Endothelial cell of umbilical vein (primary cell): ENCODE measurements at regions not wholly inside any gene's neighbourhood (a gene's known extent, or its start where the extent isn't known, plus 50 kb on each side); places are given as distances from the start of the nearest gene placed in this dataset.

Experiments used
- BruUV-seq: library from RNA; stranded (reverse); fragments of 400-500 nt; replicated peaks from 2 replicates; lab custom pipeline; 2021; lab: Mats Ljungman, UMichigan
- CTCF ChIA-PET: fragments of 300-600, 350-600 bp; sonication (Branson Sonifier 250); formaldehyde crosslinking; loops from one replicate; lab custom pipeline; 2021; ENCODE audit warnings: antibody characterized with exemption, inconsistent platforms; lab: Charles Lee
- POLR2A ChIA-PET: fragments of 300-600, 350-600 bp; sonication (Branson Sonifier 250); formaldehyde crosslinking; loops from one replicate; lab custom pipeline; 2021; ENCODE audit warnings: antibody characterized with exemption, inconsistent platforms; lab: Charles Lee
- DNase-seq: peaks from one replicate; pipeline ENCODE4 v3.0.0-alpha.2; 2011; ENCODE audit warnings: low read depth, low spot score
- FAIRE-seq: peaks from 2 replicates; lab custom pipeline; 2011; peaks lifted over from hg19 to GRCh38; lab: Jason Lieb, UNC
- H2AFZ ChIP-seq: 2 replicates; pipeline ENCODE4 v1.6.0; 2012; ENCODE audit warnings: low read depth, low read length, control low read depth, inconsistent platforms
- H3K27ac ChIP-seq: 2 replicates; pipeline ENCODE4 v1.5.1; 2011; ENCODE audit warnings: low read depth, mild to moderate bottlenecking, control low read depth, low read length, moderate library complexity; ENCODE audit not compliant: insufficient read depth
- H3K27me3 ChIP-seq, 2 experiments: 2 replicates each; pipeline versions ENCODE4 v1.6.0 to v1.6.1; 2011; ENCODE audit warnings: low read length in 2 of 2, mixed read lengths in 1 of 2; ENCODE audit not compliant: control insufficient read depth in 2 of 2, insufficient read depth in 2 of 2
- H3K36me3 ChIP-seq, 2 experiments: 2 replicates in 1 of 2; 3 replicates in 1 of 2; pipeline ENCODE4 v1.5.1; 2011; ENCODE audit warnings: low read length in 2 of 2, mild to moderate bottlenecking in 1 of 2, moderate library complexity in 1 of 2; ENCODE audit not compliant: control insufficient read depth in 2 of 2, insufficient read depth in 2 of 2; ENCODE audit errors: extremely low read depth in 1 of 2
- H3K4me1 ChIP-seq: 3 replicates; pipeline ENCODE4 v1.5.1; 2011; ENCODE audit warnings: mild to moderate bottlenecking, low read length; ENCODE audit not compliant: control insufficient read depth, insufficient read depth; ENCODE audit errors: extremely low read depth
- H3K4me2 ChIP-seq: 2 replicates; pipeline ENCODE4 v1.6.1; 2011; ENCODE audit warnings: low read length, control low read depth, mixed read lengths; ENCODE audit not compliant: insufficient read depth
- H3K4me3 ChIP-seq, 3 experiments: fragments of 200-600 bp in 1 of 3; sonication (generic), shearing (Covaris generic) in 1 of 3; replicated peaks in 1 of 3; 2 replicates each; pipeline ENCODE4 v1.5.1; 2011 to 2016; ENCODE audit warnings: control low read depth in 3 of 3, low read length in 3 of 3, mild to moderate bottlenecking in 2 of 3, inconsistent platforms in 1 of 3, low read depth in 1 of 3, moderate library complexity in 1 of 3; ENCODE audit not compliant: insufficient read depth in 1 of 3
- H3K79me2 ChIP-seq: 2 replicates; pipeline ENCODE4 v1.6.0; 2012; ENCODE audit warnings: low read length, inconsistent platforms; ENCODE audit not compliant: control insufficient read depth, insufficient read depth
- H3K9ac ChIP-seq: replicated peaks from 2 replicates; pipeline ENCODE3; 2011; ENCODE audit warnings: low read length, control low read depth; ENCODE audit not compliant: insufficient read depth; ENCODE audit errors: extremely low read depth
- H3K9me1 ChIP-seq: replicated peaks from 3 replicates; pipeline ENCODE4 v1.6.0; 2011; ENCODE audit warnings: mild to moderate bottlenecking, low read length; ENCODE audit not compliant: control insufficient read depth, insufficient read depth; ENCODE audit errors: extremely low read depth
- H3K9me3 ChIP-seq: replicated peaks from 2 replicates; pipeline ENCODE4 v1.5.1; 2012; ENCODE audit warnings: low read length, inconsistent platforms; ENCODE audit not compliant: control insufficient read depth, insufficient read depth
- H4K20me1 ChIP-seq: replicated peaks from 2 replicates; pipeline ENCODE3; 2011; ENCODE audit warnings: mild to moderate bottlenecking, low read length; ENCODE audit not compliant: control insufficient read depth, insufficient read depth; ENCODE audit errors: extremely low read depth
- EZH2 ChIP-seq: IDR thresholded peaks from 2 replicates; pipeline ENCODE4 v1.6.1; 2012; ENCODE audit warnings: borderline replicate concordance, low read depth, mild to moderate bottlenecking, moderate library complexity, low read length, inconsistent platforms; ENCODE audit not compliant: severe bottlenecking
- FOS ChIP-seq: IDR thresholded peaks from 2 replicates; pipeline ENCODE4 v1.6.1; 2011; ENCODE audit warnings: mild to moderate bottlenecking, low read length, moderate library complexity, borderline replicate concordance; ENCODE audit not compliant: insufficient read depth
- GATA2 ChIP-seq: IDR thresholded peaks from 2 replicates; pipeline ENCODE4 v1.7.0; 2011; ENCODE audit warnings: low read depth, mild to moderate bottlenecking, moderate library complexity, mixed read lengths, low read length; ENCODE audit not compliant: insufficient read length, insufficient read depth
- JUN ChIP-seq: IDR thresholded peaks from 2 replicates; pipeline ENCODE4 v1.6.1; 2011; ENCODE audit warnings: borderline replicate concordance, low read depth; ENCODE audit not compliant: insufficient read length, insufficient read depth
- MAX ChIP-seq: IDR thresholded peaks from 2 replicates; pipeline ENCODE4 v1.6.1; 2011; ENCODE audit not compliant: insufficient read depth, insufficient read length
- MYC ChIP-seq: IDR thresholded peaks from one replicate; pipeline ENCODE4 v1.6.1; 2011; ENCODE audit warnings: mild to moderate bottlenecking, low read depth, low read length
- POLR2A ChIP-seq: IDR thresholded peaks from 2 replicates; pipeline ENCODE4 v1.6.1; 2012; ENCODE audit warnings: low read depth, mild to moderate bottlenecking, control low read depth, low read length
- POLR2AphosphoS5 ChIP-seq: IDR thresholded peaks from 2 replicates; pipeline ENCODE4 v1.6.1; 2012; ENCODE audit warnings: low read depth, mild to moderate bottlenecking, control low read depth, low read length, moderate library complexity; ENCODE audit not compliant: insufficient read depth
- dilution Hi-C: fragments of 300-500 bp; cut with MboI; formaldehyde crosslinking; loops from one replicate; pipeline ENCODE4 v1.15.0; 2019; ENCODE audit warnings: low sequenced_read_pairs; ENCODE audit not compliant: extremely low pct_ligation_motif_present
- intact Hi-C: fragments of 100-400 bp; cut with micrococcal nuclease; formaldehyde crosslinking; loops from one replicate; pipeline ENCODE4 v1.10.0; 2022
- TF ChIP-seq, protein P1 (sequence below), 2 donors: IDR thresholded peaks; 1 replicate in 1 of 2; 2 replicates in 1 of 2; pipeline ENCODE4 v1.5.1; 2011; ENCODE audit warnings: low read length in 2 of 2, mild to moderate bottlenecking in 2 of 2, moderate library complexity in 2 of 2, control low read depth in 1 of 2, inconsistent platforms in 1 of 2, low read depth in 1 of 2; ENCODE audit not compliant: insufficient read depth in 1 of 2; ENCODE audit errors: extremely low read depth in 1 of 2

DNA sequence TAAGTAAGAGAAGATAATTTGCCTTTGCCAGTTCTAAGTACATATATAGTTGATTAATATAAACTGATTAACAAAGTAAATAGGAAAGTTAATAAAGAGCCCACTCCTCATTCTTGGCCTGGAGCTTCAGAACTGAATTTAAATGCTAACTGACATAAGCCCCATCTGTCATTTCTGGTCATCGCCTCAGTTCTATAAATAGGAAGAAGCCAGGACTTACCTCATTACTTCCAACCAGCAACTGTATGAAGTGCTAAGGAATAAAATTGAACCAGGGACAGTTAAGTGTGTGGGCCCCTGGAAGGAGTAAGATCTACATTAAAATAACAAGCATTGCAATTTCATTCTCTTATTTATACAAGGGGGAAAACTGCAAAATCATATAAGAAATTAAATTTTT, 52.0 kb upstream of the PDLIM5 start:
- Histone ChIP-seq H3K4me2 (no peak overlapping the region), H3K27me3 (no peaks in the 10 kb centered on the region), H2AFZ (no peak overlapping the region), H3K36me3 (no peaks in the 10 kb centered on the region), H3K4me3 (no peak overlapping the region), H4K20me1 (no peaks in the 10 kb centered on the region), H3K9me3 (no peaks in the 10 kb centered on the region), H3K9ac (no peak overlapping the region), H3K4me1 (no peaks in the 10 kb centered on the region), H3K9me1 (no peaks in the 10 kb centered on the region), H3K79me2 (no peaks in the 10 kb centered on the region), H3K27ac (no peak overlapping the region)
- dilution Hi-C loops (no loop called here), intact Hi-C loops (loop anchor here (10.0 kb wide), 2 partner anchors 315 to 695 kb away; no protein-coding TSS in a partner anchor)
- BruUV-seq = no TSS peak
- no peak for DNase-seq
- TF ChIP-seq MAX (no peak), EZH2 (no peak), FOS (no peak), POLR2AphosphoS5 (no peak), JUN (no peak), MYC (no peak), GATA2 (no peak)
- CTCF ChIA-PET = interaction anchor here (1.2 to 1.3 kb wide), 3 partner anchors 9 to 18 kb away, joined by 3 to 5 read pairs (median 3); no protein-coding TSS in a partner anchor
- POLR2A ChIA-PET = no interaction called here
- no peak for FAIRE-seq

GRCh38 chr4:94400191-94400590, 51.6 kb upstream of the PDLIM5 start:
- no peak overlapping the region for H2AFZ ChIP-seq
- no peak overlapping the region for H3K9ac ChIP-seq
- TF ChIP-seq MYC (no peak), JUN (no peak), EZH2 (no peak), POLR2AphosphoS5 (no peak), MAX (no peak), POLR2A (no peak), GATA2 (no peak), FOS (no peak)
- TF ChIP-seq, protein P1, sequence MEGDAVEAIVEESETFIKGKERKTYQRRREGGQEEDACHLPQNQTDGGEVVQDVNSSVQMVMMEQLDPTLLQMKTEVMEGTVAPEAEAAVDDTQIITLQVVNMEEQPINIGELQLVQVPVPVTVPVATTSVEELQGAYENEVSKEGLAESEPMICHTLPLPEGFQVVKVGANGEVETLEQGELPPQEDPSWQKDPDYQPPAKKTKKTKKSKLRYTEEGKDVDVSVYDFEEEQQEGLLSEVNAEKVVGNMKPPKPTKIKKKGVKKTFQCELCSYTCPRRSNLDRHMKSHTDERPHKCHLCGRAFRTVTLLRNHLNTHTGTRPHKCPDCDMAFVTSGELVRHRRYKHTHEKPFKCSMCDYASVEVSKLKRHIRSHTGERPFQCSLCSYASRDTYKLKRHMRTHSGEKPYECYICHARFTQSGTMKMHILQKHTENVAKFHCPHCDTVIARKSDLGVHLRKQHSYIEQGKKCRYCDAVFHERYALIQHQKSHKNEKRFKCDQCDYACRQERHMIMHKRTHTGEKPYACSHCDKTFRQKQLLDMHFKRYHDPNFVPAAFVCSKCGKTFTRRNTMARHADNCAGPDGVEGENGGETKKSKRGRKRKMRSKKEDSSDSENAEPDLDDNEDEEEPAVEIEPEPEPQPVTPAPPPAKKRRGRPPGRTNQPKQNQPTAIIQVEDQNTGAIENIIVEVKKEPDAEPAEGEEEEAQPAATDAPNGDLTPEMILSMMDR (IDR thresholded peaks at IDR 0.05; ENCODE audit: extremely low read depth in 1 of 2, insufficient read depth in 1 of 2, low read depth in 1 of 2, low read length in 2 of 2) = no peak
- H3K36me3 ChIP-seq = no peaks in the 10 kb centered on the region
- POLR2A ChIA-PET = no interaction called here
- H4K20me1 ChIP-seq = no peaks in the 10 kb centered on the region
- no peak overlapping the region for H3K27ac ChIP-seq
- dilution Hi-C loops (no loop called here), intact Hi-C loops (loop anchor here (10.0 kb wide), 1 partner anchor 315 kb away; no protein-coding TSS in a partner anchor)
- DNase-seq = no peak
- CTCF ChIA-PET = interaction anchor here (1.0 to 1.3 kb wide), 5 partner anchors 9 to 18 kb away, joined by 3 to 5 read pairs (median 3); no protein-coding TSS in a partner anchor
- no peaks in the 10 kb centered on the region for H3K9me3 ChIP-seq
- H3K9me1 ChIP-seq = no peaks in the 10 kb centered on the region
- no peaks in the 10 kb centered on the region for H3K27me3 ChIP-seq
- no peaks in the 10 kb centered on the region for H3K79me2 ChIP-seq
- no peak overlapping the region for H3K4me3 ChIP-seq
- no peak for FAIRE-seq
- H3K4me2 ChIP-seq = no peak overlapping the region
- BruUV-seq = no TSS peak
- H3K4me1 ChIP-seq = no peaks in the 10 kb centered on the region
